SK-N-SH treated with all-trans-retinoic acid at 6 μM for 48 hours (cell line): ENCODE measurements at regions not wholly inside any gene's neighbourhood (a gene's known extent, or its start where the extent isn't known, plus 50 kb on each side); places are given as distances from the start of the nearest gene placed in this dataset.
"Not testable (repeated sequence)": the region's sequence is repeated elsewhere in the genome, so short reads cannot be mapped to it uniquely, and the experiment has no call there.

Experiments
- ATAC-seq: fragments of 200-7000 bp; cut with Tn5 transposase; 3 replicates; pipeline ENCODE4 v1.9.1; 2020; ENCODE audit warnings: mild to moderate bottlenecking, moderate library complexity
- ARNTL ChIP-seq: fragments of 450-650 bp; formaldehyde crosslinking; IDR thresholded peaks from 2 replicates; pipeline ENCODE4 v1.5.0; 2020; ENCODE audit warnings: low read depth, mild to moderate bottlenecking, moderate library complexity, borderline replicate concordance
- BACH2 ChIP-seq: fragments of 250-450 bp; sonication (Bioruptor Pico); IDR thresholded peaks from 2 replicates; pipeline ENCODE4 v1.9.0; 2021; ENCODE audit warnings: mild to moderate bottlenecking, borderline replicate concordance
- CSRNP3 ChIP-seq: fragments of 250-450 bp; sonication (Bioruptor Pico); IDR thresholded peaks from 2 replicates; pipeline ENCODE4 v1.5.1; 2021; ENCODE audit warnings: mild to moderate bottlenecking, moderate library complexity
- ESRRG ChIP-seq: fragments of 250-450 bp; sonication (Bioruptor Pico); IDR thresholded peaks from 2 replicates; pipeline ENCODE4 v1.6.1; 2021; ENCODE audit warnings: mild to moderate bottlenecking
- GLIS3 ChIP-seq: fragments of 250-450 bp; sonication (Bioruptor Pico); IDR thresholded peaks from 2 replicates; pipeline ENCODE4 v1.5.0; 2020; ENCODE audit warnings: mild to moderate bottlenecking, moderate library complexity
- ISL1 ChIP-seq: fragments of 250-450 bp; sonication (Bioruptor Pico); IDR thresholded peaks from 2 replicates; pipeline ENCODE4 v2.1.2; 2022; ENCODE audit warnings: mild to moderate bottlenecking, moderate library complexity
- OSR1 ChIP-seq: fragments of 250-450 bp; sonication (Bioruptor Pico); IDR thresholded peaks from 2 replicates; pipeline ENCODE4 v1.8.0; 2022; ENCODE audit warnings: moderate library complexity, mild to moderate bottlenecking, inconsistent platforms
- POU6F1 ChIP-seq: fragments of 250-450 bp; sonication (Bioruptor Pico); IDR thresholded peaks from 2 replicates; pipeline ENCODE4 v1.8.0; 2021; ENCODE audit warnings: low read depth, mild to moderate bottlenecking, moderate library complexity, borderline replicate concordance
- PPARA ChIP-seq: fragments of 250-450 bp; sonication (Bioruptor Pico); IDR thresholded peaks from 2 replicates; pipeline ENCODE4 v1.5.0; 2020; ENCODE audit warnings: mild to moderate bottlenecking, borderline replicate concordance
- SNAI2 ChIP-seq: fragments of 250-450 bp; sonication (Bioruptor Pico); IDR thresholded peaks from 2 replicates; pipeline ENCODE4 v1.5.0; 2020; ENCODE audit warnings: mild to moderate bottlenecking, moderate library complexity
- TCF4 ChIP-seq: fragments of 250-450 bp; sonication (Bioruptor Pico); IDR thresholded peaks from 2 replicates; pipeline ENCODE4 v1.8.0; 2021; ENCODE audit warnings: mild to moderate bottlenecking, moderate library complexity, borderline replicate concordance
- TOX ChIP-seq: fragments of 250-450 bp; sonication (Bioruptor Pico); IDR thresholded peaks from 2 replicates; pipeline ENCODE4 v1.8.0; 2021; ENCODE audit warnings: mild to moderate bottlenecking, moderate library complexity, borderline replicate concordance
- TSHZ2 ChIP-seq: fragments of 250-450 bp; sonication (Bioruptor Pico); IDR thresholded peaks from 2 replicates; pipeline ENCODE4 v1.5.0; 2020; ENCODE audit warnings: mild to moderate bottlenecking, moderate library complexity
- ZC3H10 ChIP-seq: fragments of 250-450 bp; sonication (Bioruptor Pico); IDR thresholded peaks from 2 replicates; pipeline ENCODE4 v1.5.1; 2021; ENCODE audit warnings: mild to moderate bottlenecking, moderate library complexity
- ZFP3 ChIP-seq: fragments of 250-450 bp; sonication (Bioruptor Pico); IDR thresholded peaks from 2 replicates; pipeline ENCODE4 v1.5.0; 2020; ENCODE audit warnings: mild to moderate bottlenecking, moderate library complexity
- ZFP30 ChIP-seq: fragments of 450-650 bp; formaldehyde crosslinking; IDR thresholded peaks from 2 replicates; pipeline ENCODE4 v1.5.0; 2022; ENCODE audit warnings: mild to moderate bottlenecking, moderate library complexity
- ZNF565 ChIP-seq: fragments of 450-650 bp; formaldehyde crosslinking; conservative IDR thresholded peaks from 2 replicates; pipeline ENCODE4 v1.5.0; 2020; ENCODE audit warnings: low read depth, mild to moderate bottlenecking, moderate library complexity
- ZNF70 ChIP-seq: fragments of 450-650 bp; formaldehyde crosslinking; IDR thresholded peaks from 2 replicates; pipeline ENCODE4 v1.5.0; 2020; ENCODE audit warnings: mild to moderate bottlenecking, moderate library complexity
- ZNF8 ChIP-seq: fragments of 450-650 bp; formaldehyde crosslinking; IDR thresholded peaks from 2 replicates; pipeline ENCODE4 v1.5.0; 2020; ENCODE audit warnings: mild to moderate bottlenecking, moderate library complexity
- TF ChIP-seq, protein P1 (sequence below): fragments of 250-450 bp; sonication (Bioruptor Pico); IDR thresholded peaks from 2 replicates; pipeline ENCODE4 v1.5.1; 2020; ENCODE audit warnings: low read depth, mild to moderate bottlenecking, moderate library complexity

GRCh38 chr20:40628877-40629276, 60.2 kb downstream of the MAFB start:
- no peak for TF ChIP-seq OSR1 (CRISPR knock-in tag)
- no peak for TF ChIP-seq TCF4 (CRISPR knock-in tag)
- no peak for TF ChIP-seq ISL1 (CRISPR knock-in tag)
- TF ChIP-seq ZNF8 (CRISPR knock-in tag): no peak
- TF ChIP-seq ZC3H10 (CRISPR knock-in tag): no peak
- no peak for TF ChIP-seq GLIS3 (CRISPR knock-in tag)
- TF ChIP-seq PPARA (CRISPR knock-in tag): no peak
- no peak for TF ChIP-seq ZNF70 (CRISPR knock-in tag)
- TF ChIP-seq TSHZ2 (CRISPR knock-in tag): no peak
- no peak for TF ChIP-seq SNAI2 (CRISPR knock-in tag)
- TF ChIP-seq, protein P1, sequence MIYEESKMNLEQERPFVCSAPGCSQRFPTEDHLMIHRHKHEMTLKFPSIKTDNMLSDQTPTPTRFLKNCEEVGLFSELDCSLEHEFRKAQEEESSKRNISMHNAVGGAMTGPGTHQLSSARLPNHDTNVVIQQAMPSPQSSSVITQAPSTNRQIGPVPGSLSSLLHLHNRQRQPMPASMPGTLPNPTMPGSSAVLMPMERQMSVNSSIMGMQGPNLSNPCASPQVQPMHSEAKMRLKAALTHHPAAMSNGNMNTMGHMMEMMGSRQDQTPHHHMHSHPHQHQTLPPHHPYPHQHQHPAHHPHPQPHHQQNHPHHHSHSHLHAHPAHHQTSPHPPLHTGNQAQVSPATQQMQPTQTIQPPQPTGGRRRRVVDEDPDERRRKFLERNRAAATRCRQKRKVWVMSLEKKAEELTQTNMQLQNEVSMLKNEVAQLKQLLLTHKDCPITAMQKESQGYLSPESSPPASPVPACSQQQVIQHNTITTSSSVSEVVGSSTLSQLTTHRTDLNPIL: no peak
- TF ChIP-seq BACH2 (CRISPR knock-in tag): no peak
- no peak for TF ChIP-seq POU6F1
- TF ChIP-seq ZFP30: no peak
- TF ChIP-seq ARNTL (CRISPR knock-in tag): no peak
- no peak for TF ChIP-seq ZNF565 (CRISPR knock-in tag)
- no peak for ATAC-seq

DNA sequence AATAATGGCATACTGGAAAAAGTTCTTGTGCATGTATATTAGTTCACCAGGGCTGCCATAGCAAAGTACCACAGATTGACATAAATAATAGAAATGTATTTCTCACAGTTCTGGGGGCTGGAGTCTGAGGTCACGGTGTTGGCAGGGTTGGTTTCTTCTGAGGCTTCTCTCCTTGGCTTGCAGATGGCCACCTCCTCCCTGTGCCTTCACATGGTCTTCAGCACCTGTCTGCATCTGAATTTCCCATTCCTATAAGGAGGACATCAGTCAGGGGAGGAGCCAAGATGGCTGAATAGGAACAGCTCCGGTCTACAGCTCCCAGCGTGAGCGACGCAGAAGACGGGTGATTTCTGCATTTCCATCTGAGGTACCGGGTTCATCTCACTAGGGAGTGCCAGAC, 70.0 kb downstream of the MAFB start:
- ATAC-seq: not testable (repeated sequence)

GRCh38 chr20:40617594-40617993, 71.4 kb downstream of the MAFB start:
- no peak for ATAC-seq
- TF ChIP-seq TOX (CRISPR knock-in tag) (no peak), PPARA (CRISPR knock-in tag) (no peak), ZFP3 (CRISPR knock-in tag) (no peak), CSRNP3 (CRISPR knock-in tag) (no peak), ZNF70 (CRISPR knock-in tag) (no peak), POU6F1 (no peak), ZC3H10 (CRISPR knock-in tag) (no peak), ZNF8 (CRISPR knock-in tag) (no peak), ZFP30 (no peak), SNAI2 (CRISPR knock-in tag) (no peak), ESRRG (CRISPR knock-in tag) (no peak), ISL1 (CRISPR knock-in tag) (no peak), TCF4 (CRISPR knock-in tag) (no peak)

DNA sequence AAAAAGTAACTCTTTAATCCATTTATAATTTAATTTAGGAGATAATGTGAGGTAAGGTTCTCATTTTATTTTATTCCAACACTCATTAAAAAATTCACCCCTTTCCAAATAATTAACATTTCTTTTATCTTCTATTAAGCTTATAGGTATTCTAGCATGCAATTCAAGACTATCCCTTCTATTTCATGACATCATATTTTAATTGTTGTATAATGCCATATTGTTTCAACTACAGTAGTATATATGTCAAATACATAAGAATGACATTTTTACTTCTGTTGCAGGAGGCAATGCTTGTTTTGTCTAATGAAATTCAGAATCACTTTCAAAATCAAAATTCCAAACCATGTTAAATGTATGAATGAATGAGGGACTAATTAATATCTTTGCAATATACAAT, 76.2 kb downstream of the MAFB start:
- no peak for TF ChIP-seq BACH2 (CRISPR knock-in tag)
- ATAC-seq: no peak
